ENCODE measurements at regions not wholly inside any gene's neighbourhood (a gene's known extent, or its start where the extent isn't known, plus 50 kb on each side); places are given as distances from the start of the nearest gene placed in this dataset.

GRCh38 chr10:125362950-125363349, 202.6 kb upstream of the CTBP2 start:
- DNase-seq = no peak
- Mint-ChIP-seq H3K4me3 (ENCODE audit: unreplicated experiment) (no peak overlapping the region), H3K27me3 (ENCODE audit: unreplicated experiment) (peaks cover 8% of the 10 kb centered on the region)

GRCh38 chr10:125359401-125359800, 199.0 kb upstream of the CTBP2 start:
- H3K27me3 Mint-ChIP-seq (ENCODE audit: unreplicated experiment) = peaks cover 8% of the 10 kb centered on the region
- H3K36me3 Mint-ChIP-seq (ENCODE audit: unreplicated experiment) = no peaks in the 10 kb centered on the region
- H3K4me3 Mint-ChIP-seq (ENCODE audit: unreplicated experiment) = no peak overlapping the region
- H3K9me3 Mint-ChIP-seq (ENCODE audit: unreplicated experiment) = peaks cover 6% of the 10 kb centered on the region
- TF ChIP-seq, protein P1, sequence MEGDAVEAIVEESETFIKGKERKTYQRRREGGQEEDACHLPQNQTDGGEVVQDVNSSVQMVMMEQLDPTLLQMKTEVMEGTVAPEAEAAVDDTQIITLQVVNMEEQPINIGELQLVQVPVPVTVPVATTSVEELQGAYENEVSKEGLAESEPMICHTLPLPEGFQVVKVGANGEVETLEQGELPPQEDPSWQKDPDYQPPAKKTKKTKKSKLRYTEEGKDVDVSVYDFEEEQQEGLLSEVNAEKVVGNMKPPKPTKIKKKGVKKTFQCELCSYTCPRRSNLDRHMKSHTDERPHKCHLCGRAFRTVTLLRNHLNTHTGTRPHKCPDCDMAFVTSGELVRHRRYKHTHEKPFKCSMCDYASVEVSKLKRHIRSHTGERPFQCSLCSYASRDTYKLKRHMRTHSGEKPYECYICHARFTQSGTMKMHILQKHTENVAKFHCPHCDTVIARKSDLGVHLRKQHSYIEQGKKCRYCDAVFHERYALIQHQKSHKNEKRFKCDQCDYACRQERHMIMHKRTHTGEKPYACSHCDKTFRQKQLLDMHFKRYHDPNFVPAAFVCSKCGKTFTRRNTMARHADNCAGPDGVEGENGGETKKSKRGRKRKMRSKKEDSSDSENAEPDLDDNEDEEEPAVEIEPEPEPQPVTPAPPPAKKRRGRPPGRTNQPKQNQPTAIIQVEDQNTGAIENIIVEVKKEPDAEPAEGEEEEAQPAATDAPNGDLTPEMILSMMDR (IDR thresholded peaks at IDR 0.05; ENCODE audit: partially characterized antibody, unreplicated experiment) = no peak
- DNase-seq = no peak
- H3K27ac Mint-ChIP-seq (ENCODE audit: unreplicated experiment) = no peak overlapping the region
- no peaks in the 10 kb centered on the region for H3K4me1 Mint-ChIP-seq (ENCODE audit: low read depth, unreplicated experiment)

More at GRCh38 chr10:125362950-125363349, 202.6 kb upstream of the CTBP2 start:
- Mint-ChIP-seq H3K36me3 (ENCODE audit: unreplicated experiment) (peaks cover 10% of the 10 kb centered on the region), H3K27ac (ENCODE audit: unreplicated experiment) (no peak overlapping the region), H3K9me3 (ENCODE audit: unreplicated experiment) (peaks cover 8% of the 10 kb centered on the region), H3K4me1 (ENCODE audit: low read depth, unreplicated experiment) (no peaks in the 10 kb centered on the region)
- TF ChIP-seq, protein P1 (IDR thresholded peaks at IDR 0.05; ENCODE audit: partially characterized antibody, unreplicated experiment) = no peak

DNA sequence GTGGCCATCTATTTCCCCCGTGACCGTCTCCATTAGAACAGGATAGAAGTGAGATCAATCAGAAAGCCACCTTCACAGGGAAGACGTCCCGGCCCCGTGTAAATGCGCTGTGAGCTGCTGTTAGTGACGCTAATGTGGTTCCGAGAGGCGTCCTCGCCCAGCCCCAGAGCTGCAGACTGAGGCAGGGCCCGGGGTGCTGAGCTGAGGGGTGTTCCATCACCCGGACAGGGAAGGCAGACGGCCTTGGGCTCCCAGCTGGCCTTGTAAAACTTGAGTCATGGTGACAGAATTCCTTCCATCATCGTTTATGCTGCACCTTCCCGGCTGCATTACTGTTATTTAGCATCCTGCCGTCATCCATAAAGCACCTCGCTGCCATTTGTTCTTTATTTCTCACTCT, 195.3 kb upstream of the CTBP2 start:
- Mint-ChIP-seq H3K9me3 (ENCODE audit: unreplicated experiment) (peaks cover 6% of the 10 kb centered on the region), H3K36me3 (ENCODE audit: unreplicated experiment) (no peaks in the 10 kb centered on the region), H3K4me3 (ENCODE audit: unreplicated experiment) (no peak overlapping the region), H3K4me1 (ENCODE audit: low read depth, unreplicated experiment) (no peaks in the 10 kb centered on the region), H3K27me3 (ENCODE audit: unreplicated experiment) (peaks cover 6% of the 10 kb centered on the region), H3K27ac (ENCODE audit: unreplicated experiment) (no peak overlapping the region)
- TF ChIP-seq, protein P1 (IDR thresholded peaks at IDR 0.05; ENCODE audit: partially characterized antibody, unreplicated experiment) = no peak
- DNase-seq = no peak

- Mint-ChIP-seq H3K27ac (ENCODE audit: unreplicated experiment) (no peak overlapping the region), H3K4me1 (ENCODE audit: low read depth, unreplicated experiment) (no peaks in the 10 kb centered on the region), H3K27me3 (ENCODE audit: unreplicated experiment) (peaks cover 4% of the 10 kb centered on the region), H3K9me3 (ENCODE audit: unreplicated experiment) (no peaks in the 10 kb centered on the region), H3K36me3 (ENCODE audit: unreplicated experiment) (no peaks in the 10 kb centered on the region), H3K4me3 (ENCODE audit: unreplicated experiment) (no peak overlapping the region)
- TF ChIP-seq, protein P1 (IDR thresholded peaks at IDR 0.05; ENCODE audit: partially characterized antibody, unreplicated experiment) = no peak
- no peak for DNase-seq
These were observed 190.2 kb upstream of the CTBP2 start for GRCh38 chr10:125350519-125350918.

DNA sequence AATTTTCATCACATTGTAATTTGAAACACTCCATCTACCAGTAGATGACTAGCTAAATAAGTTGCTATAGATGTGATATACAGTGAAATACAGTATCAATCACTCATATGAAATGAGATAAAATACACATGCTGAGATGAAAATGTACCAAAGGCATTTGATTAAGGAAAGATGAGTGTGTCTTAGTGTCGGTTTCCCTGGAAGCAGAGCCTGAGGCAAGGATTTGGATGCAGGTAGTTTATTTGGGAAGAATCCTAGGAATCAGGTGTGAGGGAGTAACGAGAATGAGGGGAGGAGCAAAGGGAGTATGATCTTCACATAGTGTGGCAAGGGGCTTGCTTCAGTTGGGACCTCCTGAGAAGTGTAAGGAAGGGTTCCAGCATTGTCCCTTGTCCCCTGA, 188.2 kb upstream of the CTBP2 start:
- Mint-ChIP-seq H3K9me3 (ENCODE audit: unreplicated experiment) (no peaks in the 10 kb centered on the region), H3K4me3 (ENCODE audit: unreplicated experiment) (no peak overlapping the region), H3K27me3 (ENCODE audit: unreplicated experiment) (peaks cover 4% of the 10 kb centered on the region), H3K36me3 (ENCODE audit: unreplicated experiment) (no peaks in the 10 kb centered on the region), H3K27ac (ENCODE audit: unreplicated experiment) (no peak overlapping the region), H3K4me1 (ENCODE audit: low read depth, unreplicated experiment) (peaks cover 5% of the 10 kb centered on the region)
- TF ChIP-seq, protein P1 (IDR thresholded peaks at IDR 0.05; ENCODE audit: partially characterized antibody, unreplicated experiment) = no peak
- no peak for DNase-seq

Measured in glutamatergic neuron (in vitro differentiated cells).